ENCODE measurements at regions not wholly inside any gene's neighbourhood (a gene's known extent, or its start where the extent isn't known, plus 50 kb on each side); places are given as distances from the start of the nearest gene placed in this dataset.

DNA sequence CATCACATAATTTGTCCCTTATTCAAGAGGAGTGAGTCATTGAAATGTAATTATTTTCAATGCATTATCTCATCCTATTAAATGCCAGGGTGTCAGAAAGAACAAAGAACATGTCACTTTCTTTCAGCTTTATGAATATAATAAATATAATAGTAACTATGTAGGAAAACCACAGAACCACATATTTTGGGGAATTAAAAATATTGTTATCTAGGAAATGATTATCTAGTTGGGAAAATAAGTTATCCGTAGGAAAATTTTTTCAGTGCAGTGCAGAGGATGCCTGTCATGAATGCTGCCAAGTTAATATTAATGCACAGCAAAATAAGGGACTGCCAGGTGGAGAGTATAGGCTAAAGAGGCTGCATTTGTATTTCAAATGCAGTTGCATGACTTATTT, 844.8 kb downstream of the MAT2B start:
- WGBS (ENCODE audit: insufficient coverage): 83% methylated on average over 1 of the region's 1 CpG
- H3K9me3 ChIP-seq (ENCODE audit: control insufficient read depth, insufficient read depth, low read length): no peaks in the 10 kb centered on the region
- no peaks in the 10 kb centered on the region for H3K27me3 ChIP-seq (ENCODE audit: control insufficient read depth, insufficient read depth, low read length)
- Mint-ChIP-seq H3K9me3 (peaks cover 12 to 22% of the 10 kb centered on the region in 2 donors), H3K27ac (no peak overlapping the region), H3K4me3 (no peak overlapping the region), H3K4me1 (no peaks in the 10 kb centered on the region), H3K36me3 (no peaks in the 10 kb centered on the region), H3K27me3 (ENCODE audit: low read depth in 2 of 2) (no peaks in the 10 kb centered on the region)
- ATAC-seq: no peak
- H3K4me3 ChIP-seq (ENCODE audit: low read length): no peak overlapping the region
- H3K27ac ChIP-seq (ENCODE audit: low read length): no peak overlapping the region
- intact Hi-C loops (cut with micrococcal nuclease): no loop called here
- TF ChIP-seq CTCF (IDR thresholded peaks at IDR 0.05): no peak
- DNase-seq: no peak
- no peaks in the 10 kb centered on the region for H3K36me3 ChIP-seq (ENCODE audit: control insufficient read depth, insufficient read depth, low read length)
- no peaks in the 10 kb centered on the region for H3K4me1 ChIP-seq (ENCODE audit: control insufficient read depth, insufficient read depth, low read length)

GRCh38 chr5:164351245-164351834, 845.9 kb downstream of the MAT2B start:
- Mint-ChIP-seq H3K36me3 (no peaks in the 10 kb centered on the region), H3K4me3 (no peak overlapping the region), H3K4me1 (no peaks in the 10 kb centered on the region), H3K27me3 (ENCODE audit: low read depth in 2 of 2) (no peaks in the 10 kb centered on the region), H3K9me3 (peaks cover 12 to 22% of the 10 kb centered on the region in 2 donors), H3K27ac (no peak overlapping the region)
- intact Hi-C loops (cut with micrococcal nuclease): no loop called here
- Histone ChIP-seq H3K27ac (ENCODE audit: low read length) (no peak overlapping the region), H3K27me3 (ENCODE audit: control insufficient read depth, insufficient read depth, low read length) (no peaks in the 10 kb centered on the region), H3K36me3 (ENCODE audit: control insufficient read depth, insufficient read depth, low read length) (no peaks in the 10 kb centered on the region), H3K4me1 (ENCODE audit: control insufficient read depth, insufficient read depth, low read length) (no peaks in the 10 kb centered on the region), H3K9me3 (ENCODE audit: control insufficient read depth, insufficient read depth, low read length) (no peaks in the 10 kb centered on the region), H3K4me3 (ENCODE audit: low read length) (no peak overlapping the region)
- TF ChIP-seq CTCF (IDR thresholded peaks at IDR 0.05): no peak
- DNase-seq (no peak), ATAC-seq (no peak)
- whole genome bisulfite sequencing (ENCODE audit: insufficient coverage): 75% methylated on average over 1 of the region's 2 CpGs

- no peaks in the 10 kb centered on the region for H3K4me1 Mint-ChIP-seq
- no peaks in the 10 kb centered on the region for H3K36me3 Mint-ChIP-seq
- intact Hi-C loops (cut with micrococcal nuclease): no loop called here
- DNase-seq: no peak
- no peaks in the 10 kb centered on the region for H3K27me3 Mint-ChIP-seq (ENCODE audit: low read depth in 2 of 2)
- Histone ChIP-seq H3K4me1 (ENCODE audit: control insufficient read depth, insufficient read depth, low read length) (no peaks in the 10 kb centered on the region), H3K27ac (ENCODE audit: low read length) (no peak overlapping the region), H3K9me3 (ENCODE audit: control insufficient read depth, insufficient read depth, low read length) (no peaks in the 10 kb centered on the region), H3K27me3 (ENCODE audit: control insufficient read depth, insufficient read depth, low read length) (no peaks in the 10 kb centered on the region), H3K4me3 (ENCODE audit: low read length) (no peak overlapping the region), H3K36me3 (ENCODE audit: control insufficient read depth, insufficient read depth, low read length) (no peaks in the 10 kb centered on the region)
- WGBS (ENCODE audit: insufficient coverage): 0% methylated on average over 1 of the region's 2 CpGs
- ATAC-seq: no peak
- TF ChIP-seq CTCF (IDR thresholded peaks at IDR 0.05): no peak
- H3K27ac Mint-ChIP-seq: no peak overlapping the region
- H3K4me3 Mint-ChIP-seq: no peak overlapping the region
- H3K9me3 Mint-ChIP-seq: peaks cover 8 to 17% of the 10 kb centered on the region in 2 donors
Observed at GRCh38 chr5:164352695-164353094, 847.3 kb downstream of the MAT2B start.

DNA sequence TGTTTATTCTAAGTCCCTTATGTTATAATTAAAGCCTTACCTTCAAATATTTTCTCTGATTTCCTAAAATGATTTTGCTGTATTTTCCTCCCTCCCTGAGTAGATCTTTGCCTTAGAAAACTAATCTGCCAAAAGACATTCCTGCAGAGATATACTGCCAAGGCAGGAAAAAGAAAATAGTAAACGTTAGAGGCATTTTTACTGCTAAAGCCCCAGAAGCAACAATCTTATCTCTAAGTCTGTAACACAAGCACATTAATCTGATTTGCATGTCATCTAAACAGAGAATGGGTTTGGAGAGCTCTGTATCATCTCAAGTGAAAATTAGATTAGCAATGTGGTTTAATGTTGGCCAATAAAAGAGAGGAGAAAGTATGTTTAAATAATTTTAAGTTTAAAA, 847.7 kb downstream of the MAT2B start:
- H3K4me1 Mint-ChIP-seq: no peaks in the 10 kb centered on the region
- intact Hi-C loops (cut with micrococcal nuclease): no loop called here
- H3K36me3 Mint-ChIP-seq: no peaks in the 10 kb centered on the region
- H3K27me3 ChIP-seq (ENCODE audit: control insufficient read depth, insufficient read depth, low read length): no peaks in the 10 kb centered on the region
- H3K4me1 ChIP-seq (ENCODE audit: control insufficient read depth, insufficient read depth, low read length): no peaks in the 10 kb centered on the region
- DNase-seq: no peak
- peaks cover 8 to 17% of the 10 kb centered on the region in 2 donors for H3K9me3 Mint-ChIP-seq
- no peaks in the 10 kb centered on the region for H3K9me3 ChIP-seq (ENCODE audit: control insufficient read depth, insufficient read depth, low read length)
- no peak for ATAC-seq
- no peak overlapping the region for H3K4me3 Mint-ChIP-seq
- no peak overlapping the region for H3K4me3 ChIP-seq (ENCODE audit: low read length)
- no CpG with 5 or more reads among the region's 1 CpG for WGBS (ENCODE audit: insufficient coverage)
- no peaks in the 10 kb centered on the region for H3K36me3 ChIP-seq (ENCODE audit: control insufficient read depth, insufficient read depth, low read length)
- H3K27ac ChIP-seq (ENCODE audit: low read length): no peak overlapping the region
- H3K27me3 Mint-ChIP-seq (ENCODE audit: low read depth in 2 of 2): no peaks in the 10 kb centered on the region
- no peak overlapping the region for H3K27ac Mint-ChIP-seq
- TF ChIP-seq CTCF (IDR thresholded peaks at IDR 0.05): no peak

Measured in natural killer cell (primary cell).